Upper lobe of left lung (tissue), 6 donors: ENCODE measurements at regions not wholly inside any gene's neighbourhood (a gene's known extent, or its start where the extent isn't known, plus 50 kb on each side); places are given as distances from the start of the nearest gene placed in this dataset.

Source experiments
- ATAC-seq, 2 donors: fragments of 200-7000 bp; cut with Tn5 transposase; one replicate each; pipeline ENCODE4 v1.9.1; 2022; ENCODE audit warnings: mild to moderate bottlenecking in 2 of 2, moderate library complexity in 2 of 2; ENCODE audit not compliant: low FRiP score in 2 of 2
- DNase-seq, 2 donors: peaks; one replicate each; pipeline ENCODE4 v3.0.0-alpha.2; 2019 to 2020
- H3K27ac ChIP-seq, 4 donors: fragments of 200-600 bp; sonication (generic); one replicate each; pipeline ENCODE4 v1.5.1; 2016 to 2019
- H3K27me3 ChIP-seq, 4 donors: fragments of 200-600 bp; sonication (generic); one replicate each; pipeline ENCODE4 v1.5.1; 2017 to 2019
- H3K36me3 ChIP-seq, 4 donors: fragments of 200-600 bp; sonication (generic); one replicate each; pipeline ENCODE4 v1.5.1; 2016 to 2019
- H3K4me1 ChIP-seq, 4 donors: fragments of 200-600 bp; sonication (generic); one replicate each; pipeline ENCODE4 v1.5.1; 2018 to 2019
- H3K4me3 ChIP-seq, 4 donors: fragments of 200-600 bp; sonication (generic); one replicate each; pipeline ENCODE4 v1.5.1; 2017 to 2019; ENCODE audit warnings: mild to moderate bottlenecking in 2 of 4, moderate library complexity in 1 of 4
- H3K9me3 ChIP-seq, 4 donors: fragments of 200-600 bp; sonication (generic); one replicate each; pipeline ENCODE4 v1.5.1; 2018 to 2019
- EP300 ChIP-seq, 4 donors: sonication (generic); formaldehyde crosslinking; IDR thresholded peaks; one replicate each; pipeline ENCODE4 v1.5.1; 2017; ENCODE audit warnings: antibody characterized with exemption in 4 of 4, control low read depth in 2 of 4
- POLR2A ChIP-seq, 4 donors: fragments of 450-650 bp; IDR thresholded peaks; one replicate each; pipeline ENCODE4 v1.5.1; 2016 to 2017; ENCODE audit warnings: antibody characterized with exemption in 4 of 4, mild to moderate bottlenecking in 2 of 4
- POLR2AphosphoS5 ChIP-seq, 2 donors: sonication (generic); formaldehyde crosslinking; IDR thresholded peaks; one replicate each; pipeline ENCODE4 v1.5.1; 2017; ENCODE audit warnings: antibody characterized with exemption in 2 of 2
- WGBS, 2 donors: methylation state at CpG; one replicate each; pipeline ENCODE4 v1.1.5; 2017 to 2018; 5-methylcytosine and 5-hydroxymethylcytosine counted together
- TF ChIP-seq, protein P1 (sequence below), 6 experiments: fragments of 450-650 bp in 4 of 6; fragments of 200-600 bp in 2 of 6; sonication (generic) in 2 of 6; IDR thresholded peaks; one replicate each; pipeline ENCODE4 v1.5.1; 2016 to 2019; ENCODE audit warnings: antibody characterized with exemption in 6 of 6
- donor health status: DM: no; HTN: no; CAD: no; lungs with moderate emphysema.
- donor health status: DM: no; HTN: yes; CAD: no; lungs with severe emphysema.

DNA sequence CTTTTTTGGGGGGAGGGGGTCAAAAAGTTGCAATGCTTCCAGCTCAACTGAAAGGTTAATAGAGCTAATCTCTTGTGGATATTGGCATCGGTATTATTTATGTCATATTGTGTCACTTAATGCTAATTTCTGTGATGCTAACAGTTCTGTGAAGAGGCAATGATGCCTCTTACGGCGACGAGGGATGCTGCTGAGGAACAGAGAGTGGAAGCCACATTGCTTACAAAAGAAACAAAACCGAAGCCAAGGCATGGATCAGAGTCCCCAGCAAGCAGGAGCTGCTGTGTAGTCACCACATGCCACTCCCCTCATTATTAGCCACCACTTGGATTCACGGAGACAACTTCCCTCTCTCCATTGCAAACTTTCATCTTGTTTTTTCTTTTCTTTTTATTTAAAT lies 536.5 kb upstream of the MGMT start:
- TF ChIP-seq EP300 (IDR thresholded peaks at IDR 0.05) (no peak), POLR2A (IDR thresholded peaks at IDR 0.05) (no peak), POLR2AphosphoS5 (IDR thresholded peaks at IDR 0.05) (no peak)
- TF ChIP-seq, protein P1, sequence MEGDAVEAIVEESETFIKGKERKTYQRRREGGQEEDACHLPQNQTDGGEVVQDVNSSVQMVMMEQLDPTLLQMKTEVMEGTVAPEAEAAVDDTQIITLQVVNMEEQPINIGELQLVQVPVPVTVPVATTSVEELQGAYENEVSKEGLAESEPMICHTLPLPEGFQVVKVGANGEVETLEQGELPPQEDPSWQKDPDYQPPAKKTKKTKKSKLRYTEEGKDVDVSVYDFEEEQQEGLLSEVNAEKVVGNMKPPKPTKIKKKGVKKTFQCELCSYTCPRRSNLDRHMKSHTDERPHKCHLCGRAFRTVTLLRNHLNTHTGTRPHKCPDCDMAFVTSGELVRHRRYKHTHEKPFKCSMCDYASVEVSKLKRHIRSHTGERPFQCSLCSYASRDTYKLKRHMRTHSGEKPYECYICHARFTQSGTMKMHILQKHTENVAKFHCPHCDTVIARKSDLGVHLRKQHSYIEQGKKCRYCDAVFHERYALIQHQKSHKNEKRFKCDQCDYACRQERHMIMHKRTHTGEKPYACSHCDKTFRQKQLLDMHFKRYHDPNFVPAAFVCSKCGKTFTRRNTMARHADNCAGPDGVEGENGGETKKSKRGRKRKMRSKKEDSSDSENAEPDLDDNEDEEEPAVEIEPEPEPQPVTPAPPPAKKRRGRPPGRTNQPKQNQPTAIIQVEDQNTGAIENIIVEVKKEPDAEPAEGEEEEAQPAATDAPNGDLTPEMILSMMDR (IDR thresholded peaks at IDR 0.05): no peak
- no peak for DNase-seq
- H3K27ac ChIP-seq: no peak overlapping the region
- peaks cover 0 to 9% (median 1%) of the 10 kb centered on the region in 4 donors for H3K4me1 ChIP-seq
- WGBS, 2 donors: 69 to 70% methylated on average over 6 of the region's 6 CpGs
- no peaks in the 10 kb centered on the region for H3K27me3 ChIP-seq
- no peak for ATAC-seq
- no peaks in the 10 kb centered on the region for H3K9me3 ChIP-seq
- H3K36me3 ChIP-seq: no peaks in the 10 kb centered on the region
- H3K4me3 ChIP-seq: no peak overlapping the region

DNA sequence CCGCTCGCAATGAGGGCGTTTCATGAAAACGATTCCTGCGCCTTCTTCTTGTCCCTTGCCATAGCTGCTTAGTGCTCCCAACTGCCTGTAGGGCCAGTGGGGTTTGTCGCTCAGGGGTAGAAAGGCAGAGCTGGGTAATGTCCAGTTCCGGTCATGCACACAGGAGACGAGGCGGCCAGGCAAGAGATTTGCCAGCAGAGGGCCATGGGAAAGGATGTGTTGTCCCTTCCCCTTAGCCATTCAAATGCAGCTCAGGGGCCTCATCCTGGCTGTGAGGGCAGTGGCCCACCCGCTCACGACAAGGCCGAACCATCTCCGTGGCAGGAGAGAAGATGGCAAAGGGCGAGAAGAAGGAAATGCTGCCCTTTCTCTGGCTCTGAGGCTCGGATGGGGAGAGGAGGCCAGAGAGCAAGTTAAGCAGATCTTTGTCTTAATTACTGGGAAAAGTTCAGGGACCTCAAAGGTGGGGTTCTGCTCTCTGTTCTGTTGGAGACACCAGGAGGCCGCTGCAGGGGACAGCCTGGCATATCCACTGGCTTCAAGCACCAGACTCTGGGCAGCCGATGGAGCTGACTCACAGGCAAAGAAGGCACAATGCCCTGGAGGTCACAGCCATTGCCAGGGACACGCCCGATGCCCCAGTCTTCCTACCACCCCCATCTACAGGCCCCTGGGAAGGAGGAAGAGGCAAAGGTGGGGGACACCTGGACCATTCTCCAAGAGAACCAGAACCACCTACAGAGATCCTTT lies 534.8 kb upstream of the MGMT start:
- Histone ChIP-seq H3K9me3 (no peaks in the 10 kb centered on the region), H3K4me3 (no peak overlapping the region), H3K27me3 (no peaks in the 10 kb centered on the region), H3K27ac (no peak overlapping the region), H3K4me1 (peaks cover 0 to 8% (median under 1%) of the 10 kb centered on the region in 4 donors), H3K36me3 (no peaks in the 10 kb centered on the region)
- DNase-seq (no peak), ATAC-seq (no peak)
- 92 to 93% methylated on average over 13 to 19 of the region's 19 CpGs for WGBS, 2 donors
- TF ChIP-seq, protein P1 (IDR thresholded peaks at IDR 0.05): no peak
- no peak for TF ChIP-seq EP300 (IDR thresholded peaks at IDR 0.05)
- TF ChIP-seq POLR2AphosphoS5 (IDR thresholded peaks at IDR 0.05): no peak
- TF ChIP-seq POLR2A (IDR thresholded peaks at IDR 0.05): no peak

DNA sequence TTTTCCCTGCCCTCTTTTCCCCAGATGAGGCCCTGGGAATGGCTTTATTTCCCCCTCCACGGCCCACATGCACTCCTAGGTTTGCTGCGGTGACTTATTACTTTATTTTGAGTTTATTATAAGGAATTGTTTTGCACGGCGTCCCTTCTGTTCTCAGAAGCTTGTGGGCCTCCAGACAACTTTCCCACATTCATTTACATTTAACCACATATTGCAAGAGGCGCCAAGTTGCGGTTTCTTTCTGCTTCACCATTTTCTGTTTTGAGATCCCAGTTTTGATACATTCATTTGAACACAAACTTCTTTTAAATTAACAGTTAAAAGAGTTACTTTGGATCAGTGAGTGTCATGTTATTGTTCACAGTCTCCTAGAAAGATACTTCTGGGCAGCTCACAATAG lies 532.5 kb upstream of the MGMT start:
- H3K4me3 ChIP-seq: no peak overlapping the region

DNA sequence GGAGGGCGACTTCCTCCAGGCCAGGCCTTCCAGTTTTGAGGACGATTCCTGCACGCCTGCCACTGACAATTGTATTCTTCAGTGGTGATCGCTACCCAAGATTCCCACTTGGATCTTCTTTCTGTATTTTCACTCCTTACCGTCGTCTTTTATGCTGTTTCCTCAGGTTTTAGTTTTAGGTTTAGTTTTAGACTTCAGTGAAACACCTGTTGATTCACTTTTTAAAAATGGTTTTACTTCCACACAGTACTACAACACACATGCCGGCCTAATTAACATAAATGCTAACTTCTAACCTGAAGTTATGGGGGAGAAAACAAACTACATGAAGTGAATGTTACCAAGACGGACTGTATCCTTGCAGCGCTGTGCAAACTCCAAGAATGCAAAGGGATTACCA lies 530.6 kb upstream of the MGMT start:
- H3K4me1 ChIP-seq: no peaks in the 10 kb centered on the region
- TF ChIP-seq, protein P1 (IDR thresholded peaks at IDR 0.05): no peak
- TF ChIP-seq POLR2AphosphoS5 (IDR thresholded peaks at IDR 0.05) (no peak), EP300 (IDR thresholded peaks at IDR 0.05) (no peak)
- H3K27ac ChIP-seq: no peak overlapping the region
- H3K27me3 ChIP-seq: no peaks in the 10 kb centered on the region
- no peaks in the 10 kb centered on the region for H3K9me3 ChIP-seq
- ATAC-seq (no peak), DNase-seq (no peak)
- H3K36me3 ChIP-seq: no peaks in the 10 kb centered on the region
- 94% methylated on average over 9 of the region's 9 CpGs for WGBS, 2 donors
- H3K4me3 ChIP-seq: no peak overlapping the region

More for the DNA sequence above, 532.5 kb upstream of the MGMT start:
- Histone ChIP-seq H3K9me3 (no peaks in the 10 kb centered on the region), H3K4me1 (no peaks in the 10 kb centered on the region), H3K27ac (no peak overlapping the region), H3K36me3 (no peaks in the 10 kb centered on the region), H3K27me3 (no peaks in the 10 kb centered on the region)
- DNase-seq: no peak
- WGBS, 2 donors: 79 to 90% methylated on average over 6 of the region's 6 CpGs
- TF ChIP-seq POLR2A (IDR thresholded peaks at IDR 0.05) (no peak), POLR2AphosphoS5 (IDR thresholded peaks at IDR 0.05) (no peak), EP300 (IDR thresholded peaks at IDR 0.05) (no peak)
- TF ChIP-seq, protein P1 (IDR thresholded peaks at IDR 0.05): no peak
- no peak for ATAC-seq

DNA sequence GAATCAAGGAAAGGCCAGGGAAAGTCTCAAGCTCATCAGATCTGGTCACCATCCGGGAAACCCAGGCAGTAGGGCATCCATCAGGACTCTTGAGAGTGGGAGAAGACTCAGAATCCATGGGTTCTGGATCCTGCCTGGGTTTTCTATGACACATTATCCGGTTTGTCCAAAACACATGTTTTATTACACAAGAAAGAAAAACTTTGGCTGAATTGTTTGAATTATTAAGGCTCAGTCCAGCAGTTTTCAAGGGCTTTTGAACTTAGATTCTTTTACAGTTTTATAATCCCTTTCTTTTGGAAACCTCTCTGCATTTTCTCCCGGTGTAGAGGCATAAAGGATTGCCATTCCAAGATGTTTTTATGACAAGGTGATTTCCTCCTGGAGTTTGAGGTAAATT lies 528.5 kb upstream of the MGMT start:
- WGBS, 2 donors: 63 to 78% methylated on average over 3 of the region's 3 CpGs
- Histone ChIP-seq H3K27me3 (no peaks in the 10 kb centered on the region), H3K4me1 (no peaks in the 10 kb centered on the region), H3K36me3 (no peaks in the 10 kb centered on the region), H3K4me3 (no peak overlapping the region), H3K9me3 (no peaks in the 10 kb centered on the region), H3K27ac (no peak overlapping the region)
- peak in 1 of 2 donors; percentile 18 for ATAC-seq
- DNase-seq: no peak
- TF ChIP-seq POLR2AphosphoS5 (IDR thresholded peaks at IDR 0.05) (no peak), POLR2A (IDR thresholded peaks at IDR 0.05) (no peak), EP300 (IDR thresholded peaks at IDR 0.05) (no peak)
- TF ChIP-seq, protein P1 (IDR thresholded peaks at IDR 0.05): no peak
